GM11168 (cell line): ENCODE measurements at regions not wholly inside any gene's neighbourhood (a gene's known extent, or its start where the extent isn't known, plus 50 kb on each side); places are given as distances from the start of the nearest gene placed in this dataset.

ENCODE experiments used
- in situ Hi-C: fragments of 300-500 bp; cut with MboI; formaldehyde crosslinking; loops from one replicate; pipeline ENCODE4 v1.12.0; 2022; ENCODE audit warnings: low sequenced_read_pairs; ENCODE audit not compliant: unreplicated experiment

DNA sequence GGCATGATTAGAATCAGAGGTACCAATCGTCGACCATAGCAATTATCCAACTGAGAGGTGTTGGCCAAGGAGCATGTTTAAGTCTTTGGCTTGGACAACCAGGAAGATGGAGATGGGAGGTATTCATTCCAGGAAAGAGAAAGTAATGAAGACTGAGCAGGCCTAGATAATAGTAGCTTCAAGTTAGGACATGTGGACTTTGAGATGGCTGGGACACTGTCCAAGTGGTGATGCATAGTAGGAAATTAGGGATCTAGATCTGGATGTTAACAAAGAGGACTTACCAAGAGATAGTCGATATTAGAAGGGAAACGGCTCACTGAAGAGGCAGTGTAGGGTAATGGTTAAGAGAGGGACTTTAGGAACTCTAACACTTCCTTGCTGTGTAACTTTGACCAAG, 266.7 kb downstream of the FAM76B start:
- in situ Hi-C loops, result no loop called here

DNA sequence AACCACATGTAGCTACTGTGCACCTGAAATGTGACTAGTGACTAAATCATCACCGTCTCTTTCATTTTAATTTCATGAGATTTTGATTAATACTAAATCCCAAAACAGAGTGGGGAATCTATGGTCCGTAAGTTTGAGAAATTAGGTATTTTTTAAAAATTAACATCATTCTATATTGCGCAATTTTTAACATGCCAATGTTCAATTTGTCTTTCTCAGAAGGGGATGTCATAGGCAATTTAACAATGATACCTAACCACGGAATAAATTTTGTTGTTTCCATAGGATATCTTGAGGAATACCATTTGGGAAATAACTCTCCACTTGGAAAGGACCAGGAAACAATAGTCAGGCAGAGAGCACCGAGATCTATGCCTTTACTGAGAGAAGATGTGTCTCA, 267.7 kb downstream of the FAM76B start:
- in situ Hi-C loops, result no loop called here

DNA sequence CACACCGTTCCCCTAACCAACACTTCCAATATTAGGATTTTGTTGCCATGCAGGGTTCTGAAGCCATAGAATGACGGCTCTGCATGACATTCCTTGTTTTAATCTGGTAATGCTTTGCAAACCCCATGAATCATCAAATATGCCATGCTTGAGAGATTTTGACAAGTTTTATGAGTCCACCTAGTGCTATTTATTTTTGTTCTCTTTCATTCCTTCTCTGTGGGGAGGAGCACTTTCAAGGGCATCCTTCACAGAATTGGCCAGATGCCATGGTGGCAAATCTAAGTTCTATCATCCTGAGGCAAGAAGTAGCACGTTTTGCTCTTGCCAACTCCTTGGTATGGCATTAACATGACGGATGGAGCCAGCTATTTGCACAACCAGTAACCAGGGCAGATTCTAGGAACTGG, 268.4 kb downstream of the FAM76B start:
- in situ Hi-C loops, result no loop called here

DNA sequence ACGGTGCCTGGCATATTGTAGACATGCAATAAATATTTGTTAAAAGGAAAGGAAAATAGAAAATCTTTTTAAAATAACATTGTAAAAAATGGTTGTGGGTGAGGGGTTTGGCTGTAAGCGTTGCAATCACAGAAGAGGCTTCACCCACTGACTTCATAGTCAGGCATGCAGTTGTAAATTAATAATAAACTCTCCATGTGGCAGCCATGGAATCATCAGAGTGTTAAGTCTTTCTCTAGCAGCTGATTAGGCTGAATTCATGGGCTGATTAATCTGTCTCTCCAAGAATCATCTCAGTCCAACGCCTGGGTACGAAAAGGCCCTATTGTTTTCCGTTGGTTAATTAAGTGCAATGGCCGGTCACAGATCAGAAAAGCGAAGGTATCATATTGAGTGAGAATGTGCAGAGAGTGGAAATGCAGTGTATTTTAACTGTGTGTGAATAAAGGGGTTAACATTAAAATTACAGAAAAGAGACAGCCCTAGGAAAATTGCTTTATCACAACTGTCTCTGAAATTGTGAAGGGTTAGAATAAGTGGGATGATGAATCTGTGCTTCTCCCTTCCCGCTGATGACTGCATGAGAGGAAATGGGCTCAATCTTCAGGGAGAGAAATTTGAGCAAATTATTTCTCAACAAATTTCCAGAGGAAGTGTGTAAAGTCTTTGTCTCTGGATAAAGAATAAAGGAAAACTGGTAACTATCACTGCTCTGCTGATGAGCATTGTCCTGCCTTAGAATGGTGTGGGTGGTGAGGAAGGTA, 269.0 kb downstream of the FAM76B start:
- in situ Hi-C loops, result no loop called here

DNA sequence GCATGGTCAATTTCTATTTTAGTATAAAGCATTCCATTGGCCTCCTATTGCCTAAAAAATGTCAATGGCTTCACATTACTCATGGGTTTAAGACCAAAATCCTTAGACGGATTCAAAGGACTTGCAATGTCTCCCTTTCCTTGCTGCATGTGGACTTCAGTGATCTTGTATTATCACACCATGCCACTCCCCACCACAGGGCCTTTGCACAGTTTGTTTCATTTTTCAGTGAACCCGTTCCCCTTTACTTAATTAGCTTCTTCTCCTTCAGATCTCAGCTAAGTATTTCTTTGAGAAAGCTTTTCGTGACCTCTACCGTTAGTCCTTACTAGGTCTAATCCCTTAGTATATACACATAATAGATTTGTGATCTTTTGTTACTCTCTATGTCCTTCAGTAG, 269.7 kb downstream of the FAM76B start:
- in situ Hi-C loops, result no loop called here

DNA sequence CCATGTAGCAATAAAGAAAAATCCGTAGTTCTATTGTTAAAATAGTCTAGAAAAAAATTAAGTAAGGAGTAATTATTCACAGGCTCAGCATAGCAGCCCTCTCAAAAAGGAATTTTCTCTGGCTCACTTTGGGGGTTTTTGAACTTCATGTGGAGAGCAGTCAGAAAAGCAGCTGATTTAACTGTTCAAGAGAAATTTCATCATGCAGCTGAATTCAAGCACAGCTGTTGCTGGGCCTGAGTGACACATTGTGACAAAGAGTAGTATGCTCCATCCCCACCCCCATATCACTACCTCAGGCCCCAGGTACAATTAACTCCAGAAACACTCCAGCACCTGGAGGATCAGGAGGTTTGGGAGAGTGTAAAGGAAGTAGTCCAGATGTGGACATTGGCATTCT, 272.1 kb downstream of the FAM76B start:
- in situ Hi-C loops, result no loop called here

DNA sequence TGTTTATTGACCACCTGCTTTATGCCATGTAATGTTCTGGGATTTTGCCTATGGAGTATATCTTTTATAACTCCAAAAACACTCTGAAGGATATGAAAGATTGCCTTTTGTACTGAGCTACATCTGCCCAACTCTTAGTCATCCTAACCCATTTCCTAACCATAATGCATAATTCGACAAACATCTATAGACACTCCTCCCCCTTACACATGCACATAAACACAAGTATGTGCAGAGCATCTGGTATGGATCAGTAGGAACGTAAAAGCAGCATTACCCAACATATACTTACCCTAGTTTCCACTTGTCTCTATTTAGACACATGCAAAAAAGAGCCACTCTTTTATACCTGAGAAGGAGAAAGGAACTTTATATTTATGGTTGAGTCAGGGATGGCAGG, 272.8 kb downstream of the FAM76B start:
- in situ Hi-C loops, result no loop called here

DNA sequence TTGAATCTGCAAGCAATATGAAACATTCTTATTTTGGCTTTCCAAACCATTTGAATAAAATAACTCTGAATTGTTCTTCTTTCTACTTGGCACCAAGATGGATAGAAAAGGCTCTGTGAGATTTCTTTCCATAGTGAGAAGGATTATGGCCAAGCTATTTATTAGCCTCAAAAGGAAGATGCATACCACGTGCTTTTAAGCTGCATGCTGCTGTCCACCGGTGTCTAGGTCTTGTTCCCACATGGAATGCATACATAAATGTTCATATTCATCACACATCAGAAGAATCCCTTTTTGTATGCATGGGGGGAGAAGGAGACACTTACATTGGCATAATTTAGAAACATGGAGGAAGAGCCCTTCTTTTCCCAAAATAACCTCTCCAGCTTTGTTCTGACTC, 273.4 kb downstream of the FAM76B start:
- in situ Hi-C loops, result no loop called here

DNA sequence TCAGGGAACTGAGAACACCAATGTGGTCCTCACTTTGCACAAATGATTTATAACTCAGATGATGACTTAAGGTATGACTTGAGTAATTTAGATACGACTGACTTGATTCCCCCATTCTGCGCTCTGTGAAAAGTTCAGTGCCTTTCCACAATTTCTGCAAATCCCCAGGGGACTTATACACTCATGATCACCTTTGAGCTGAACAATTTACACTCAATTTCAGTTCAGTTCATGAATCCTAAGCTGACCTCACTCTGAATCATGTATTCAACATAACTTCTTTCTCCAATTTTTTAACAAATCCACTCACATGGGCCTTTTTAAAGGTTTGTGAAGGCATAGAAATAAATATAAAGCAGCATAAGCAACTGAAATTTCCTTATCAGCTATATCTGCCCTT, 274.2 kb downstream of the FAM76B start:
- in situ Hi-C loops, result no loop called here

DNA sequence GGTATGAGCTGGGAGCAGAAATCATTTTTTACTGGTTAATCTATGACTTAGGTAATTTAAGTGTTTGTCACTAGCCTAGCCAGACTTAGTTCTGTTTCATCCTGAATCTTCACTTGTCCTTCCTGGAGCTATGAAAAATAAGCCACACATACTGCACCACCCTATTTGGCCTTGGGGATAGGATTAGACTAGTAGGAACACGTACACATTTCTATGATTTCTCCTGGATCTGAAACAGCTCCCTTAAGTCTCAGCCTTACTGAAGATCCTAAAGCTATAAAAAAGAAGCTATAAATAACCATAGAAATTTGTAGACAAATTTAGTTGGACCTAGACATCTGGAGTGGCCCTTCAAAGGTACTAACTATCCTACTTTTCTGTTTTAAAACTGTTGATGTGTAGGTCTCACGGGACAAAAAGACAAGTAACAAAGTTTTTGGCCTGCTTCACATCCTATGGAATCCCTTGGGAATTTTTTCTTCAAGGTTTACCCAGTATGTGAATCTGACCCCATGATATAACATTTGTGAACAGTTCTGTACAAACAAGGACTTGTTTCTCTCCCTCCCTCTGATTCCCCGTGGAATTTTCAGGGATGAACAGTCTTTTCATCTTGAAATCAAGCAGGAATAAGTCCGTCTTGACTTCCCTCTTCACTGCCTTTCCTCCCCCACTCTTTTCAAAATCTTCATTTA, 275.0 kb downstream of the FAM76B start:
- in situ Hi-C loops, result no loop called here

DNA sequence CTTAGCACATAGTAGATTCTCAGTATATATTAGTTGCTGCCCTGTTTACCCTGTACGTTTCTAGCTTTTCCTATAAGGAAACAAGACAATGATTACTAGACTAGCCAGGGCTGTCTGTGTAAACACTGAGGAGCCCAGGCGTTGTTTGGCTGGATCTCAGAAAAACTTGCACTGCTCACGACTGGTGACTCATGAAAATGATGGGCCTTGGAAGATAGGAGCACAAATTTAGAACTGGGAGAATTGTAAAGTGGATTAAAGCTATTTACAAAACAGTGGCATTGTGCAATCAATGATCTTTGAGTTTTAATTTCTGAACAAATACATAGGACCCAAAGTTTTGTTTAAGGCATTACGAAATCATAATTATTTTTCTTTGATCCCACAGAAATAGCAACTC, 276.9 kb downstream of the FAM76B start:
- in situ Hi-C loops, result no loop called here

DNA sequence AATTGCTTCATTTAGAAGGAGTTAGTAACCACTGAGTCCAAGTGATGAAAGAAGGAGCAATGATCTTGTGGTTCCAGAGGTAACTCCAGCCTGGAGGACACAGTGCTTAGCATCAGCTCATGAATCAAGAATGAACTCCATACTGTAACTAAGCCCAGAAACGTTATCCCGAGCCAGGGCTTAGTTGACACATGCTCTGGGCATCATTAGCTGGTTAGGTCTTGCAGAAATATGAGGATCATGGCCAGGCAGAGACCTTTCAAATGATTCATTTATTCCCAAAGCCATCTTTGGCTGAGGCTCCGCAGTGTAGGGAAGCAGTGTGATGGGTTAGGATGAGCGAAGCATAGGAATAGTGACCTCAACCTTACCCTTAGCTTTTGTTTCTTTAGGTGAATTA, 277.4 kb downstream of the FAM76B start:
- in situ Hi-C loops, result no loop called here

DNA sequence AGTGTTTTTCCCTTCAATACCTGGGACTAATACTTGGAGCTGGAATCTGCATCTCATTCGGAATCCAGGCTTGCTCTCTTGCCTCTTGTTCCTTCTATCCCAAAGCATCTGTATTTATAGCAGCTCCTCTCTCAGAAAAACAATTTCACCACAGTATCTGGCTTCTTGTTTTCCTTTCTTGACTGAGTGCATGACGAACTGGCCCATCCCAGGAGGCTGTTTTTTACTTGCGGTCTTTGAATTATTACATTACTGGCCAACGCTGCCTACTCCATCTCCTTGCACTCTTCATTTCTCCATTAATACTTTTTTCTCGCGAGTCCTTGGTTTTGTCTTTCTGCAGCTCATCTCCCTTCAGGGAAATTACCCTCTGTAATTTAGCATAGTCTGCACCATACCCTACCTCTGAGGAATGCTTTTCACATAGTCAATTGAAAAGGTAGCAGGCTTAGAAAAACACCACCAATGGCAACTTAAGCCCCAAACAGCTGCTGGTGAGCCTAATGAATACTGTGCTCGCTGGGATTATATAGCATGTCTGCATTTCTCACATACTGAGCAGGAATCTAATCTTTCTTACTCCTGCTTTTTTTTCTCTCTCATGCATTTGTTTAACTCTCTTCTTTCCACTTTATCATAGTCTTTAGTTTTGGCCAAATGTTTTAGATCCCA, 277.4 kb upstream of the SESN3 start:
- in situ Hi-C loops, result no loop called here

DNA sequence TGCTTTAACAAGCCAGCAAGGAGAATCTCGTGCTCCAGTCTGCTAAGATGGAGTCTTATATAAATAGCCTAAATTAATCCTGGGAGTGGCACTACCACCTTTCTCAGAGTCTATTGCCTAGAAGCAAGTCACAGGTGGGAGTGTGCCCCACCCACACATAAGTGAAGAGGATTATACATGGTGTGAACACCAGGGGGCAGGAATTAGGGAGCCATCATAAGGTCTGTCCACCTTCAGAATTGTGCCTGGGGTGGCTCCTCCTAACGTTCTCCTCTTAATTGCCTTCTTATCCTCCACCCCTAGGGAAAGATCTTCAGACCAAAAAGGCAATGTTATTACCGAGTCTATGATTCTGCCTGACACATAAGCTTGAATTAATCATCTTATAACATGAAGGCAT, 276.8 kb upstream of the SESN3 start:
- in situ Hi-C loops, result no loop called here

DNA sequence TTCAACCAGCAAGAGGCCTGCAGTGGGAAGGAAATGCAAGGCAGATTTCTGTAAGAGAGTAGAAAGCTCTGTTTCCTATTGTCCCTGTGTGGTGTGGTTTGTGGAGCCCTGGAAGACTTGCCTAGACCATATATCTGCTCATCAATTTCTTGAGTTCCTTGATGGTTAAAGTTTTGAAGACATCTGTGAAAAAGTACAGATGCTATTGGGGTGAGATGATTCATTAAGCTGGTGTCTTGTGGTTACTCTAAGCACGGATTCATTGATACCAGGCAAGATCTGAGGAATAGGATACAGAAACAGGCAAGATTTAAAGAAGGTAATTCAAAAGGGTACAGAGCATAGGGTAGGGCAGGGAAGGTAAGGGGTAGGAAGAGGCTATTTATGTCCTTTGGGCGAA, 275.8 kb upstream of the SESN3 start:
- in situ Hi-C loops, result no loop called here

DNA sequence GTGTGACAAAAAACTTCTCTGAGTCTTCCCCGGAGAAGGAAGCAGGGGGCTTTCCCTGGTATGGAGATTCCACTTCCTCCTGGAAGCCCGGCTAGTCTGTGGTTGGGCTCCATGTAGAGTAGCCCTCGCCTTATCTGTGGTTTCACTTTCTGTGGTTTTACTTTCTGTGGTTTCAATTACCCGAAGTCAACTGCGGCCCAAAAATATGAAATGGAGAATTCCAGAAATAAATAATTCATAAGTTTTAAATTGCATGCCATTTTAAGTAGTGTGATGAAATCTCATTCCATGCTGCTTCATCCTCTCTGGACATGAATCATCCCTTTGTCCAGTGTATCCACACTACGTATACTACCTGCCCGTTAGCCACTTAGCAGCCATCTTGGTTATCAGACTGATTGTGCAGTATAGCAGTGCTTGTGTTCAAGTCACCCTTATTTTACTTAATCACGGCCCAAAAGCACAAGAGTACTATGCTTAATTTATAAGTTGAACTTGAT, 275.0 kb upstream of the SESN3 start:
- in situ Hi-C loops, result no loop called here

DNA sequence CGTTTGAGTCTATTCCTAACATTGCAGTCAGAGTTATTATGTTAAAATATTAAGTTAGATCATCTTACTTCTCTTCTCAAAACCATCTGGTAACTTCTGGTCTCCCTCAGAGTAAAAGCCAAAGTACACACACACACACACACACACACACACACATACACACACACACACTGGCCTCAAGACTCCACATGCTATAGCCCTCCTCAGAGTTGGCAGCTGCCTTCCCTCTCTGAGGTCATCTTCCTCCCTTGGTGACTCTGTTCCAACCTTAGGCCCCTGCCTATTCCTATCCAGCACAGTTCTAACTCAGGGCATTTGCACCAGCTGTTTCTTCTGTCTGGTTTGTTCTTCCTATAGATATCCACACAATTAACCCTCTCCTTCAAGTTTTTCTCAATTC, 272.0 kb upstream of the SESN3 start:
- in situ Hi-C loops, result no loop called here

DNA sequence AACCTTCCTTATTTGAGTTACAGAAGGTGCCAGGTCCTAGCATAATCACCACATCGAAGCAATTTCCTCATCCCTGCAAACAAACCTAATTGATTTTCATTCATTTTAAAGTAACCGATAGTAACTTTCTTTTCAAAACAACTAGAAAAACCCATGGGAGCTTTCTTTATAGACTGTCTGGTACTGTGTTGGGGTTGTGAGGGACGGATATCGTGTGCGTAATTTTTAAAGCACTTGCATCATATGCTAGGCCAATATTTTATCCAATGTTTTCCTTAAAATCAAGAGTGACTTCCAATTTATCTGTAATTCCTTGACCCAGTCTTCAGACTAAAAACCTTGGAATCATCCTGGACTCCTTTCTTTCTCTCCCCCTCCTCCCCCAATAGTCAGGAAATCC, 271.5 kb upstream of the SESN3 start:
- in situ Hi-C loops, result no loop called here

DNA sequence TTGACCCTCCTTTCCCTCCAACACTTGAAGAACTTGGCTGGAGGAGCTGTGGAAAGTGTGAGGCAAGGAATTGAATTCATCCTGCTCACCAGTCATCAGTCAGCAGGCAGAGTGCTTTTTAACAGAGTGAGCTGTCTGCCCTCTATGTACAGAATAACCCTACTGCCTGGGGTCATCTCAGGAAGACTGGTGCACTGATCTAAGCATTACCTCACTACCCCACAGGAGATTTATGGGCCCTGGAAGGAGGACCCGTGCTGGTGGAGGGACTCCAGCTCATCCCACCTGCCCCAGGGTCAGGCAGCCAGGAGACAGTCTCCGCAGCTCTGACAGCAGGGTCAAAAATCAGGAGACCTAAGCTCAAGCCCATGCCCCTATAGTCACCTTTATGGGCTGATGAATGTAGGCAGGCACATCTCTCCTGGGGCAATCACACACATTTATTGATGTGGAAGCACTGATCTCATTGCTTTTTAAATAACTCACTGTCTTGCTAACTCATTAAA, 270.8 kb upstream of the SESN3 start:
- in situ Hi-C loops, result no loop called here

DNA sequence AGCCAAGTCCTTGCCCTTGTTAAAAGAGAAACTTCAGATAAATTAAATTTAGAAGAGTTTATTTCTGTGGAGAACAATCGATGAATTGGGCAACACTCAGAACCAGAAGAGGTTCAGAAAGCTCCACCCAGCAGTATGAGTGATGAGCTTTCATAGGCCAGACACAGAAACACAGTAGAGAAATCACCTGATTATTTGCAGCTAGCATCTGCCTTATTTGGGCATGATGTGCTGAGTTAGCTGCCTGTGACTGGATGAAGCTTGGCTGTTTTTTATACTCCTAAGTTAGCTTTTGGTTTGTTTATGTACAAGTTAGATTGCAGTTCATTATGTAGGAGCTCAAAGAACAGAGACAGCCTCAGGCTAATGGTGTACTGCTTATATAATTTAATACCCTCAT, 269.5 kb upstream of the SESN3 start:
- in situ Hi-C loops, result no loop called here

DNA sequence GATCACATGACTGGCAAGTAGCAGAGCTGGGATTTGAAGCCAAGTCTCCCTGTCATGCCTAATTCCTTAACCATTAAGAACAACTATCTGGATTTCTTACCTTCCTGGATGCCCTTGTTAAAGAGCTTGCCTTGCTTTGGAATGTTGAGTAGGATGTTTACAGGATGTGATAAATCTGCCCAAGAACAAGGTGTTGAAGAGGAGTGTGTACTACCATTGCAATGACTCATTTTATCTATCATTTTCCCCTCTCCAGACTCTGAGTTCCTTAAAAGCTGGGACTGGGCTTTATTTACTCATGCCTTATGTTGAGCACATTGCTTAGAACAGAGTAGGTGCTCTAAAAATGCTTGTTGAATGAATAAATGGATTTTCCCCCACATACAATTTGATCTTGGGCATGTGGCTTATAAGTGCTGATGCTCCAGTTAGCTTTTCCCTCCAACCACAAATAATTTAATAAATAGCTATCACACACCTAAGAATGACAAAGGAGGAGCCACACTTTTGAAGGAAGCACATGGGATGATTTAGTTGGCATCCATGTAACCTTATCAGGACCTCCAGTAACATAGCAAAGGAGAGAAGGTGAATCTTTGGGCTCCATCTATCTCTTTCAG, 268.6 kb upstream of the SESN3 start:
- in situ Hi-C loops, result no loop called here
